PC-9 (cell line): ENCODE measurements at regions not wholly inside any gene's neighbourhood (a gene's known extent, or its start where the extent isn't known, plus 50 kb on each side); places are given as distances from the start of the nearest gene placed in this dataset.

ENCODE experiments used
- CTCF ChIP-seq: fragments of 200-600 bp; sonication (generic); conservative IDR thresholded peaks from 2 replicates; pipeline ENCODE4 v1.6.1; 2017; ENCODE audit warnings: mixed run types, antibody characterized with exemption, mild to moderate bottlenecking, moderate library complexity
- EZH2 ChIP-seq: fragments of 200-600 bp; sonication (generic); IDR thresholded peaks from 2 replicates; pipeline ENCODE4 v1.8.0; 2017; ENCODE audit warnings: antibody characterized with exemption, low read depth

- TF ChIP-seq CTCF (no peak), EZH2 (no peak)
Observed at GRCh38 chr14:98802044-98802443, 470.0 kb downstream of the BCL11B start.
